ENCODE measurements at regions not wholly inside any gene's neighbourhood (a gene's known extent, or its start where the extent isn't known, plus 50 kb on each side); places are given as distances from the start of the nearest gene placed in this dataset.

GRCh38 chr6:21739241-21739640, 145.7 kb downstream of the SOX4 start:
- Mint-ChIP-seq H3K27me3 (ENCODE audit: unreplicated experiment) (no peaks in the 10 kb centered on the region), H3K27ac (ENCODE audit: unreplicated experiment) (peak overlapping the region; percentile 78), H3K9me3 (ENCODE audit: low read depth, unreplicated experiment) (no peaks in the 10 kb centered on the region), H3K4me1 (ENCODE audit: low read depth, unreplicated experiment) (peaks cover 72% of the 10 kb centered on the region), H3K4me3 (ENCODE audit: low read depth, unreplicated experiment) (peak overlapping the region; percentile 18), H3K36me3 (ENCODE audit: insufficient read depth, unreplicated experiment) (peaks cover 19% of the 10 kb centered on the region)
- CTCF ChIA-PET: interaction anchor here (0.7 to 1.0 kb wide), 2 partner anchors 13 to 212 kb away, joined by 3 read pairs; no protein-coding TSS in a partner anchor
- no TSS peak for BruUV-seq (replicated peaks)
- no peak for DNase-seq
- intact Hi-C loops (cut with micrococcal nuclease; ENCODE audit: unreplicated experiment): loop anchor here (10.0 kb wide), 3 partner anchors 486 to 1146 kb away; no protein-coding TSS in a partner anchor
- no peak for TF ChIP-seq CTCF (IDR thresholded peaks at IDR 0.05; ENCODE audit: unreplicated experiment)

GRCh38 chr6:21739838-21740237, 146.3 kb downstream of the SOX4 start:
- intact Hi-C loops (cut with micrococcal nuclease; ENCODE audit: unreplicated experiment): loop anchor here (10.0 kb wide), 3 partner anchors 485 to 1145 kb away; no protein-coding TSS in a partner anchor
- Mint-ChIP-seq H3K27me3 (ENCODE audit: unreplicated experiment) (no peaks in the 10 kb centered on the region), H3K36me3 (ENCODE audit: insufficient read depth, unreplicated experiment) (peaks cover 19% of the 10 kb centered on the region), H3K4me3 (ENCODE audit: low read depth, unreplicated experiment) (peak overlapping the region; percentile 18), H3K27ac (ENCODE audit: unreplicated experiment) (peak overlapping the region; percentile 78), H3K4me1 (ENCODE audit: low read depth, unreplicated experiment) (peaks cover 68% of the 10 kb centered on the region), H3K9me3 (ENCODE audit: low read depth, unreplicated experiment) (no peaks in the 10 kb centered on the region)
- CTCF ChIA-PET: interaction anchor here (0.7 to 1.0 kb wide), 2 partner anchors 12 to 211 kb away, joined by 3 read pairs; no protein-coding TSS in a partner anchor
- TF ChIP-seq CTCF (IDR thresholded peaks at IDR 0.05; ENCODE audit: unreplicated experiment): no peak
- no TSS peak for BruUV-seq (replicated peaks)
- DNase-seq: peak; percentile 41

DNA sequence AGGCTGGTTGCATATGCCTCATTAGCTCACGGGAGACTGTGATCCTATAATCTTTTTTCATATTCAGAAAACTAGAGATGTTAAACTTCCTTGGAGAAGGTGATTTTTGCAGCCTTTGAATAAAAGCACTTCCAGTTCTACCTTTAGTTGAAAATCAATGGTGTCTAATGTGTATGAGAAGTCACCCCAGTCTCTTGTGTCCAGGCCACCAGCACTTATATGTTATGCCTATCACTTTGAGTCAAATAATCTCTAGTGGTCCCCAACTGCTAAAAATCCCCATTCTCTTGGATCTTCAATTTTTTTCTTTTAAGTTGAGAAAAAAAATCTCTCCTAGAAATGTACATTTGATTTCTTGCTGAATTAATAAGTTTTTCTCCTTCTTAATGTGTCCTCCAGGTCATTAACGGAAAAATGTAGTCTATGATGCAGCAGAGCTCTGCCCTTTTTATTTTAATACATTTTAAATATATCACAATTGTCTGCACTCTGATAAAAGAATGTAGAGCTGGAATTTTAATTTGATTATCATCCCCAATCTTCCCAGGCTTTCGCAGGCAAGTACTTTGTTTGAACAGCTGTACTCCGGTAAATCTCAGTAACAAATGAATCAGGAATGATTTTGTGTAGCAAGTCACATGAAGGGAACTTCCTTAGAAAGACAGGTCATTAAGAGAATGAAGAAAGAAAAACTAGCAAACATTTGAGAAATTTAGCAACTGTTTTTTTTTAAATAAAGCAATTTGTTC, 147.0 kb downstream of the SOX4 start:
- intact Hi-C loops (cut with micrococcal nuclease; ENCODE audit: unreplicated experiment): no loop called here
- H3K36me3 Mint-ChIP-seq (ENCODE audit: insufficient read depth, unreplicated experiment): peaks cover 19% of the 10 kb centered on the region

More for the DNA sequence above, 147.0 kb downstream of the SOX4 start:
- H3K9me3 Mint-ChIP-seq (ENCODE audit: low read depth, unreplicated experiment): no peaks in the 10 kb centered on the region
- no peak for TF ChIP-seq CTCF (IDR thresholded peaks at IDR 0.05; ENCODE audit: unreplicated experiment)
- BruUV-seq (replicated peaks): no TSS peak
- peaks cover 68% of the 10 kb centered on the region for H3K4me1 Mint-ChIP-seq (ENCODE audit: low read depth, unreplicated experiment)
- no peak overlapping the region for H3K27ac Mint-ChIP-seq (ENCODE audit: unreplicated experiment)
- H3K27me3 Mint-ChIP-seq (ENCODE audit: unreplicated experiment): no peaks in the 10 kb centered on the region
- CTCF ChIA-PET: interaction anchor here (0.5 to 1.2 kb wide), 3 partner anchors 19 to 1088 kb away, joined by 3 to 6 read pairs (median 3); no protein-coding TSS in a partner anchor
- no peak for DNase-seq
- H3K4me3 Mint-ChIP-seq (ENCODE audit: low read depth, unreplicated experiment): no peak overlapping the region

All from Calu3 (cell line).